AG09309 (cell line): ENCODE measurements at regions not wholly inside any gene's neighbourhood (a gene's known extent, or its start where the extent isn't known, plus 50 kb on each side); places are given as distances from the start of the nearest gene placed in this dataset.

Experiments
- DNase-seq: peaks from one replicate; pipeline ENCODE4 v3.0.0-alpha.2; 2010; ENCODE audit warnings: low read depth
- H3K4me3 ChIP-seq: 2 replicates; pipeline ENCODE4 v1.5.1; 2011; ENCODE audit warnings: mild to moderate bottlenecking, low read depth, low read length, moderate library complexity; ENCODE audit not compliant: control insufficient read depth
- TF ChIP-seq, protein P1 (sequence below): IDR thresholded peaks from 2 replicates; pipeline ENCODE4 v1.5.1; 2011; ENCODE audit warnings: mild to moderate bottlenecking, low read depth, low read length, inconsistent platforms; ENCODE audit not compliant: insufficient read depth, control insufficient read depth; ENCODE audit errors: missing control alignments

DNA sequence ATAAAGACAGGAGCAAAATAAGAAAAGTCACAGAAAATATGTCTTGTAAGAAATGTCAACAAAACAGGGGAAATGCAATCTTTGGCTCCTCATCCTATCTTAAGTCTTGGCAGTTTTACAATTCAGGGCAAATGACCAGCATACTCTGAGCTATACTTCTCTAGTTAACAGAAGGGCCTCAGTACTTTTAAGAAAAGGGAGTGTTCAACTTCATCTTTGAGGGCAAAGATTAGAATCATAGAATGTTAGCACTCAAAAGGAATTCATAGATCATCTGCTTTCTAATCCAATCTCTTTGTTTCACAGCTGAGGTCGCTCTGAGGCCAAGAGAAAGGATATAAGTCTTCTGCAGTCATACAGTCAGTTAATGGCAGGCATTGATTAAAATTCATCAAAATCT is 174.0 kb upstream of the NT5C1B start:
- no peak for DNase-seq
- TF ChIP-seq, protein P1, sequence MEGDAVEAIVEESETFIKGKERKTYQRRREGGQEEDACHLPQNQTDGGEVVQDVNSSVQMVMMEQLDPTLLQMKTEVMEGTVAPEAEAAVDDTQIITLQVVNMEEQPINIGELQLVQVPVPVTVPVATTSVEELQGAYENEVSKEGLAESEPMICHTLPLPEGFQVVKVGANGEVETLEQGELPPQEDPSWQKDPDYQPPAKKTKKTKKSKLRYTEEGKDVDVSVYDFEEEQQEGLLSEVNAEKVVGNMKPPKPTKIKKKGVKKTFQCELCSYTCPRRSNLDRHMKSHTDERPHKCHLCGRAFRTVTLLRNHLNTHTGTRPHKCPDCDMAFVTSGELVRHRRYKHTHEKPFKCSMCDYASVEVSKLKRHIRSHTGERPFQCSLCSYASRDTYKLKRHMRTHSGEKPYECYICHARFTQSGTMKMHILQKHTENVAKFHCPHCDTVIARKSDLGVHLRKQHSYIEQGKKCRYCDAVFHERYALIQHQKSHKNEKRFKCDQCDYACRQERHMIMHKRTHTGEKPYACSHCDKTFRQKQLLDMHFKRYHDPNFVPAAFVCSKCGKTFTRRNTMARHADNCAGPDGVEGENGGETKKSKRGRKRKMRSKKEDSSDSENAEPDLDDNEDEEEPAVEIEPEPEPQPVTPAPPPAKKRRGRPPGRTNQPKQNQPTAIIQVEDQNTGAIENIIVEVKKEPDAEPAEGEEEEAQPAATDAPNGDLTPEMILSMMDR = no peak
- H3K4me3 ChIP-seq = no peak overlapping the region

DNA sequence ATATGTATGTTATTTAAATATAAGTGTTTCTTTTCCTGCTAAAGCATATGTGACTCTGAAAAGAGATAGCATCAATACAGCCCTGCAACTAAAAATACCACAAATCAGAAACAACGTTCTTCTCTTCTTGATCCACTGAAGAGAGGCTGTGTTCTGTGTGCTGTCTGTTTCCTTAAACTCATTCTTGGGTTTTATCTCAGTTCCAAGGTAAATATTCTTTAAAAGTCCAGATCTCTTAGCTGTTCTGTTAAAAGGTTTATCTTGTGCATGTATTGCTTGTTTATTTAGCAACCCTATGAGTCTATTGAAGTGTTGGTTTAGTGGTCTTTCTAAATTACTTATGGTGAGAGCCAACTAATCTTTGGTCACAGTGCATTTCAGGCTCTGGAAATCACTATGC is 173.3 kb upstream of the NT5C1B start:
- H3K4me3 ChIP-seq = no peak overlapping the region
- TF ChIP-seq, protein P1 = no peak
- no peak for DNase-seq

DNA sequence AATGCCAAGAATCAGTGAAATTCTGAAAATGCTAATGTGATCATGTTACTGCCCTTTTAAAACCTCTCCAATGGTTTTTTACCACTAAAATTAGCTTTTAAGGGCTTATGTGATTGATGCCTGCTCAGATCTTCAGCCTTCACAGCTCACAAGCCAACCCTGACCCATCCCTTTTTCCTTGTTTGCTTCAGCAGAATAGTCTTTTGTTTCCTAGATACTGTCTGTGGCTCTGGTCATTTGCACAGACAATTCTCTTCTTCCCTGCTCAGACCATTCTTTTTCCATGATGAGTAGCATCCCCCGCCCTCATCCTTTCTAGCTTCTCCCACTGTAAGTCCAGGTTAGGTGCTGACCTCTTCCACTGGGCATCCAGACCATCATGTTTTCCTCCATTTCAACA is 164.9 kb upstream of the NT5C1B start:
- TF ChIP-seq, protein P1 = no peak
- DNase-seq = no peak
- no peak overlapping the region for H3K4me3 ChIP-seq

DNA sequence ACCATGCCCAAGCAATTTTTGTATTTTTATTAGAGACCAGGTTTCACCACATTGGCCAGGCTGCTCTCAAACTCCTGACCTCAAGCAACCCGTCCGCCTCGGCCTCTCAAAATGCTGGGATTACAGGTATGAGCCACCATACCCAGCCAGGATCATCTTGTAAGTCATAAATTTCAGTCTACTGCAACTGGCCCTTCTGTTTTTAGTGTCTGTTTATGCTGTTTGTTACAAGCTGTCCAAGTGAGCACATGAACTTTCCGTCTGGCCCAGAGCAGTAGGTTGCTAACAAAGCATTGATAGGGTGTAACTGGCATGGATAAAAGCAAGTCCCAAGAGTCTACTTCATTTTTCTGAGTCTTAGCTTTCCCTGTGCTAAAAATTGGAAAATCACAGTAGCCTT is 164.4 kb upstream of the NT5C1B start:
- TF ChIP-seq, protein P1 = no peak
- no peak overlapping the region for H3K4me3 ChIP-seq
- DNase-seq = no peak

DNA sequence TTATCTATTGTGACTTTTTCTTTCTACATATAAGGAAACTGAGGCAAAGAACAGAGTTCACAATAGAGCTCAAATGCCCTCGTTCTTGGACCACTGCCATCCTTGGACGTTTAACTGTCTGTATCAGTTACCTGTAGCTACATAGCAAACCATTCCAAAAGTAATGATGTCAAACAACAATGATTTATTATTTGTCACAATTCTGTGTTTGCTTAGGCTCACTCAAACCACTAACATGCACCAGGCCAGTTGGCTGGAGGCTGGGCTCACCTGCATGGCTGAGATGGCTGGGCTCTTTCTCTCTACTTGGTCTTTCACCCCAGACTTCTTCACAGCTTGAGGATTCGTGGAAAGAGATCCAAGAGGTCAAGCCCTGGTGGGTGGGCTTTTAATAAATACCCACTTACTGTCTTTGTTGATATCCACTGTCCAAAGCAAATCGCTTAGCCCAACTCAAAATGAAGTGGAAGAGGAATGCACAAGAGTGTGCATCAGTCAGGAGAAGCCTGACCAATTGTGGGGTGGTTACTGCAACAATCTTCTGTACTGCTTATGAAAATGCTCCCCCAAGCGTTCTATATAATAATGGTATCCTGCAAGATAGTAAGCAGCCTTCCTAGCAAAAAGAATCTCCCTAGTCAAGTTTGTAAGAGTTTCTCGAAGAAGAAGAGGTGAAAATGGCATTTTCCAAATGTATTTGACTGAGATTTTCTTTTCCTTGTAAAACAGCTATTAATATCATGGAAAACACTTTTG is 163.5 kb upstream of the NT5C1B start:
- TF ChIP-seq, protein P1 = no peak
- H3K4me3 ChIP-seq = no peak overlapping the region
- DNase-seq = no peak

DNA sequence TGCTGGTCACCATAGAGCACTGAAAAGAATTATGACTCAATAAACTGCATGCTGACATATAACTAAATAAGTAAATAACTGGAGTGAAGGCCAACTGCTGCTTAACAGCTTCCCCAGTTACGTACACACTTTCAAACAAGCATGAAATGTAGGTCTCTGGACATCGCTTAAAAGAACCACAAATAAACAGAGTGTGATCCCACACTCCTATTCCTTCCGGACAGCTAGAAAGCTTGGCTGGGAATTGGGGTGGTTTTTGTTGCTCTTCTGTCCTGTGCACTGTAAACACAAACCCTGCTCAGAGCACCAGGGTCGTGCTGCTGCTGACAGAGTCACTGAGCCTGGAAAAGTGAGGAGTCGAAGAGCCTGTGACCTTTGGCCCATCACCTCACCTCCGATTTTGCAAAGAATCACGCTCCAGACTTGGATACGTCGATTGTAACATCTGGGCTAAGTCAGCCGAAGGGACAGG is 162.7 kb upstream of the NT5C1B start:
- no peak for DNase-seq
- no peak overlapping the region for H3K4me3 ChIP-seq
- TF ChIP-seq, protein P1 = no peak
